CD14-positive monocyte (primary cell): ENCODE measurements at regions not wholly inside any gene's neighbourhood (a gene's known extent, or its start where the extent isn't known, plus 50 kb on each side); places are given as distances from the start of the nearest gene placed in this dataset.

Experiments
- DNase-seq, 3 donors: peaks; one replicate each; pipeline ENCODE4 v3.0.0-alpha.2; 2011 to 2022
- H2AFZ ChIP-seq: 2 replicates; pipeline ENCODE4 v1.6.0; 2012; ENCODE audit warnings: mild to moderate bottlenecking, low read depth, low read length, inconsistent platforms; ENCODE audit not compliant: insufficient read depth, poor library complexity, severe bottlenecking
- H3K27ac ChIP-seq, 2 donors: 1 replicate in 1 of 2; 2 replicates in 1 of 2; pipeline ENCODE4 v1.5.1; 2012 to 2013; ENCODE audit warnings: low read length in 2 of 2, control low read depth in 1 of 2, inconsistent platforms in 1 of 2, low read depth in 1 of 2, mild to moderate bottlenecking in 1 of 2
- H3K27me3 ChIP-seq, 2 donors: one replicate each; pipeline versions ENCODE4 v1.6.0 to v1.6.1; 2011 to 2013; ENCODE audit warnings: low read length in 2 of 2; ENCODE audit not compliant: control insufficient read depth in 2 of 2, insufficient read depth in 2 of 2
- H3K36me3 ChIP-seq, 2 donors: replicated peaks in 1 of 2; 1 replicate in 1 of 2; 2 replicates in 1 of 2; pipeline versions ENCODE4 v1.5.1 to v1.6.1; 2012 to 2013; ENCODE audit warnings: low read length in 2 of 2, control low read depth in 1 of 2, inconsistent platforms in 1 of 2, mild to moderate bottlenecking in 1 of 2; ENCODE audit not compliant: insufficient read depth in 2 of 2, control insufficient read depth in 1 of 2
- H3K4me1 ChIP-seq, 2 donors: 1 replicate in 1 of 2; 2 replicates in 1 of 2; pipeline versions ENCODE4 v1.5.1 to v1.6.1; 2012 to 2013; ENCODE audit warnings: low read length in 2 of 2, control low read depth in 1 of 2, inconsistent platforms in 1 of 2, mild to moderate bottlenecking in 1 of 2, moderate library complexity in 1 of 2; ENCODE audit not compliant: insufficient read depth in 2 of 2, control insufficient read depth in 1 of 2
- H3K4me2 ChIP-seq: replicated peaks from 2 replicates; pipeline ENCODE3; 2012; ENCODE audit warnings: low read length, moderate library complexity, mild to moderate bottlenecking; ENCODE audit not compliant: poor library complexity, severe bottlenecking; ENCODE audit errors: extremely low read depth
- H3K4me3 ChIP-seq, 3 experiments: fragments of 200-600 bp in 1 of 3; sonication (generic) in 1 of 3; replicated peaks in 1 of 3; 1 replicate in 2 of 3; 2 replicates in 1 of 3; pipeline ENCODE4 v1.5.1; 2011 to 2013; ENCODE audit warnings: low read length in 3 of 3, mild to moderate bottlenecking in 3 of 3, control low read depth in 2 of 3, low read depth in 2 of 3, inconsistent platforms in 1 of 3, moderate library complexity in 1 of 3
- H3K79me2 ChIP-seq: 2 replicates; pipeline ENCODE4 v1.6.0; 2012; ENCODE audit warnings: mild to moderate bottlenecking, control low read depth, inconsistent platforms, low read length, moderate library complexity; ENCODE audit not compliant: insufficient read depth
- H3K9ac ChIP-seq: 2 replicates; pipeline ENCODE4 v1.6.0; 2017; ENCODE audit warnings: low read length, mild to moderate bottlenecking; ENCODE audit not compliant: insufficient read depth, poor library complexity, severe bottlenecking
- H3K9me3 ChIP-seq, 2 donors: replicated peaks in 1 of 2; 1 replicate in 1 of 2; 2 replicates in 1 of 2; pipeline versions ENCODE4 v1.5.1 to v1.6.1; 2012 to 2013; ENCODE audit warnings: low read length in 2 of 2, control low read depth in 1 of 2; ENCODE audit not compliant: control insufficient read depth in 1 of 2, insufficient read depth in 1 of 2
- H4K20me1 ChIP-seq: 2 replicates; pipeline ENCODE4 v1.6.0; 2012; ENCODE audit warnings: mild to moderate bottlenecking, low read length, control low read depth, moderate library complexity; ENCODE audit not compliant: insufficient read depth
- H3K27ac Mint-ChIP-seq, 7 donors: one replicate each; pipeline ENCODE4 v1.8.0; 2020; ENCODE audit warnings: mild to moderate bottlenecking in 7 of 7, mixed read lengths in 7 of 7, moderate library complexity in 6 of 7, inconsistent platforms in 2 of 7
- H3K27me3 Mint-ChIP-seq, 3 donors: one replicate each; pipeline ENCODE4 v1.8.0; 2021 to 2022; ENCODE audit warnings: low read depth in 3 of 3, mild to moderate bottlenecking in 3 of 3, mixed read lengths in 3 of 3, moderate library complexity in 3 of 3, inconsistent platforms in 1 of 3
- H3K36me3 Mint-ChIP-seq, 2 donors: one replicate each; pipeline ENCODE4 v1.8.0; 2020; ENCODE audit warnings: mixed read lengths in 2 of 2, inconsistent platforms in 1 of 2, mild to moderate bottlenecking in 1 of 2
- H3K4me1 Mint-ChIP-seq: one replicate; pipeline ENCODE4 v1.8.0; 2020; ENCODE audit warnings: mild to moderate bottlenecking, mixed read lengths
- H3K4me3 Mint-ChIP-seq, 2 donors: one replicate each; pipeline ENCODE4 v1.8.0; 2020; ENCODE audit warnings: mild to moderate bottlenecking in 2 of 2, mixed read lengths in 2 of 2, moderate library complexity in 1 of 2
- H3K9me3 Mint-ChIP-seq, 7 donors: one replicate each; pipeline ENCODE4 v1.8.0; 2020 to 2022; ENCODE audit warnings: mixed read lengths in 7 of 7, mild to moderate bottlenecking in 6 of 7, moderate library complexity in 6 of 7, inconsistent platforms in 2 of 7
- WGBS: methylation state at CpG from one replicate; pipeline ENCODE4 v1.1.5; 2013; ENCODE audit warnings: missing lambda C conversion rate; ENCODE audit not compliant: insufficient coverage; 5-methylcytosine and 5-hydroxymethylcytosine counted together
- intact Hi-C, 2 donors: fragments of 100-400 bp; cut with micrococcal nuclease; formaldehyde crosslinking; loops; one replicate each; pipeline versions ENCODE4 v1.15.0 to v1.15.1; 2023
- TF ChIP-seq, protein P1 (sequence below): fragments of 200-600 bp; IDR thresholded peaks from one replicate; pipeline ENCODE4 v1.8.0; 2022; ENCODE audit warnings: antibody characterized with exemption, mild to moderate bottlenecking

DNA sequence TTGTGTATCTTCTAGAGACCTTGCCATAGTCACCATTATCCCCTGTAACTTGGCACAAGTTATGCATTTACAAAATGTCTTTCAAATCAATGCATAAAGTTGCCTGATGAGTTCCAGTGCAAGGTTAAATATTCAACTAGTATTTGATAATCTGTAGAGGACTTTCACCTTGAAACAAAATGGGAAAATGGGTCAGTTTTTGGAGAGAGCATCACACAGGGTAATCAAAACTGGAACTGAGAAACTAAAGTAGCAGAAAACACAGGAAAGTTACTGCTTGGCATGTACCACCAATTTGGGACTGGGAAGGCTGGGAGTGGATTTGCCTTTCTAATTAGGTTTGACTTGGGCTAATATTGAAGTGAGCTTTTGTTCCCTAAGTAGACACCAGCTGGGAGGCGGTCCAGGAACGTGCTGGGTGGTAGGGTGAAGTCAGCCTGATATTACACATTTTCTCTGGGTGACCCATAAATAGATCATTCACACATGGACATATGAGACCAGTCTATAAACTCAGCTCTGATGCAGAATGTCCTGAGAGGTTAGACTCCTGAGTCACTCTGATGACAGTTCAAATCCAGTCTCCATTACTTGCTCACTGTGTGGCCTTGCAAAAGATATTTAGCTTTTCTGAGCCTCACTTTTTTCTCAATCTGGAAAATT is 152.3 kb downstream of the PCTP start:
- H3K4me1 Mint-ChIP-seq: no peaks in the 10 kb centered on the region
- WGBS: no CpG with 5 or more reads among the region's 2 CpGs
- intact Hi-C loops: no loop called here
- Histone ChIP-seq H3K27me3 (no peaks in the 10 kb centered on the region), H3K9me3 (no peaks in the 10 kb centered on the region), H3K9ac (no peak overlapping the region), H3K79me2 (no peaks in the 10 kb centered on the region), H3K4me2 (no peak overlapping the region), H3K4me1 (no peaks in the 10 kb centered on the region), H2AFZ (no peak overlapping the region), H4K20me1 (no peaks in the 10 kb centered on the region), H3K4me3 (no peak overlapping the region), H3K36me3 (no peaks in the 10 kb centered on the region), H3K27ac (no peak overlapping the region)
- no peak overlapping the region for H3K27ac Mint-ChIP-seq
- no peak for DNase-seq
- H3K27me3 Mint-ChIP-seq: peaks cover 0 to 3% (median 2%) of the 10 kb centered on the region in 3 donors
- peaks cover 0 to 8% (median 0%) of the 10 kb centered on the region in 7 donors for H3K9me3 Mint-ChIP-seq
- TF ChIP-seq, protein P1, sequence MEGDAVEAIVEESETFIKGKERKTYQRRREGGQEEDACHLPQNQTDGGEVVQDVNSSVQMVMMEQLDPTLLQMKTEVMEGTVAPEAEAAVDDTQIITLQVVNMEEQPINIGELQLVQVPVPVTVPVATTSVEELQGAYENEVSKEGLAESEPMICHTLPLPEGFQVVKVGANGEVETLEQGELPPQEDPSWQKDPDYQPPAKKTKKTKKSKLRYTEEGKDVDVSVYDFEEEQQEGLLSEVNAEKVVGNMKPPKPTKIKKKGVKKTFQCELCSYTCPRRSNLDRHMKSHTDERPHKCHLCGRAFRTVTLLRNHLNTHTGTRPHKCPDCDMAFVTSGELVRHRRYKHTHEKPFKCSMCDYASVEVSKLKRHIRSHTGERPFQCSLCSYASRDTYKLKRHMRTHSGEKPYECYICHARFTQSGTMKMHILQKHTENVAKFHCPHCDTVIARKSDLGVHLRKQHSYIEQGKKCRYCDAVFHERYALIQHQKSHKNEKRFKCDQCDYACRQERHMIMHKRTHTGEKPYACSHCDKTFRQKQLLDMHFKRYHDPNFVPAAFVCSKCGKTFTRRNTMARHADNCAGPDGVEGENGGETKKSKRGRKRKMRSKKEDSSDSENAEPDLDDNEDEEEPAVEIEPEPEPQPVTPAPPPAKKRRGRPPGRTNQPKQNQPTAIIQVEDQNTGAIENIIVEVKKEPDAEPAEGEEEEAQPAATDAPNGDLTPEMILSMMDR: no peak
- no peaks in the 10 kb centered on the region for H3K36me3 Mint-ChIP-seq
- H3K4me3 Mint-ChIP-seq: no peak overlapping the region

DNA sequence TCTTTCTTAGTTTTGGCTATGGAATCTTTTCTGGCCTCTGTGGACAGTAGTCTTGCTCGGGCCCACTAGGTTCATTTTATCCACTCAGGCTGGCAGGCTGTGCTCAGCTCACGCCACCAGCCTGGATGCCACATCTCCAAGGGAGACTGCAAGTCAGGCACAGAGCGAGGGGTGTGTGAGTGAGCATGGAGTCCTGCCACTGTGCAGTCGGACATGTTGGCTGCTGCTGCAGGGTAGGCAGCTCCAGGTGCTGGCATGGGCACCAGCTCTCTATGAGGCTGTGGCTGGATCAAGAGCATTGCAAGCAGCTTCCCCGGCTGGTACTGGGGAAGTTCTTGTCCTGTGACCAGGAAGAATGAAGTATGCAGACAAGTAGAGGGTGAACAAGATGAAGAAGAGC is 158.9 kb downstream of the PCTP start:
- Histone ChIP-seq H3K4me2 (no peak overlapping the region), H2AFZ (no peak overlapping the region), H3K9ac (no peak overlapping the region), H3K4me1 (no peaks in the 10 kb centered on the region), H4K20me1 (no peaks in the 10 kb centered on the region), H3K27ac (no peak overlapping the region), H3K4me3 (no peak overlapping the region), H3K36me3 (no peaks in the 10 kb centered on the region), H3K79me2 (no peaks in the 10 kb centered on the region), H3K9me3 (peaks cover 0 to 8% of the 10 kb centered on the region in 2 donors), H3K27me3 (no peaks in the 10 kb centered on the region)
- TF ChIP-seq, protein P1: no peak
- H3K9me3 Mint-ChIP-seq: peaks cover 9 to 19% (median 12%) of the 10 kb centered on the region in 7 donors
- DNase-seq: no peak
- 92% methylated on average over 4 of the region's 5 CpGs for WGBS
- peak overlapping the region in 1 of 7 donors; percentile 66 for H3K27ac Mint-ChIP-seq
- H3K4me3 Mint-ChIP-seq: no peak overlapping the region
- H3K27me3 Mint-ChIP-seq: peaks cover 3 to 6% (median 6%) of the 10 kb centered on the region in 3 donors
- intact Hi-C loops: no loop called here
- no peaks in the 10 kb centered on the region for H3K36me3 Mint-ChIP-seq
- no peaks in the 10 kb centered on the region for H3K4me1 Mint-ChIP-seq
